ENCODE measurements at regions not wholly inside any gene's neighbourhood (a gene's known extent, or its start where the extent isn't known, plus 50 kb on each side); places are given as distances from the start of the nearest gene placed in this dataset.

- no peak overlapping the region for H3K4me3 ChIP-seq (ENCODE audit: low read depth, low read length)
- no peak for DNase-seq (ENCODE audit: low read depth)
These were observed 1088.0 kb downstream of the AGBL1 start for GRCh38 chr15:87167706-87168105.

GRCh38 chr15:87167055-87167454 is 1087.4 kb downstream of the AGBL1 start:
- no peak for DNase-seq (ENCODE audit: low read depth)
- H3K4me3 ChIP-seq (ENCODE audit: low read depth, low read length), result no peak overlapping the region

GRCh38 chr15:87155771-87156170 is 1076.1 kb downstream of the AGBL1 start:
- no peak for DNase-seq (ENCODE audit: low read depth)
- H3K4me3 ChIP-seq (ENCODE audit: low read depth, low read length), result no peak overlapping the region

GRCh38 chr15:87154761-87155160 is 1075.1 kb downstream of the AGBL1 start:
- DNase-seq (ENCODE audit: low read depth), result peak; percentile 33
- H3K4me3 ChIP-seq (ENCODE audit: low read depth, low read length), result no peak overlapping the region

- H3K4me3 ChIP-seq (ENCODE audit: low read depth, low read length), result no peak overlapping the region
- no peak for DNase-seq (ENCODE audit: low read depth)
These were observed 1071.6 kb downstream of the AGBL1 start for GRCh38 chr15:87151202-87151748.

- DNase-seq (ENCODE audit: low read depth), result no peak
- no peak overlapping the region for H3K4me3 ChIP-seq (ENCODE audit: low read depth, low read length)
These were observed 1066.0 kb downstream of the AGBL1 start for GRCh38 chr15:87145696-87146095.

GRCh38 chr15:87144775-87145174 is 1065.1 kb downstream of the AGBL1 start:
- no peak overlapping the region for H3K4me3 ChIP-seq (ENCODE audit: low read depth, low read length)
- no peak for DNase-seq (ENCODE audit: low read depth)

GRCh38 chr15:87142096-87142495 is 1062.4 kb downstream of the AGBL1 start:
- no peak overlapping the region for H3K4me3 ChIP-seq (ENCODE audit: low read depth, low read length)
- no peak for DNase-seq (ENCODE audit: low read depth)

- no peak for DNase-seq (ENCODE audit: low read depth)
- H3K4me3 ChIP-seq (ENCODE audit: low read depth, low read length), result no peak overlapping the region
These were observed 1055.4 kb downstream of the AGBL1 start for GRCh38 chr15:87135109-87135508.

- no peak for DNase-seq (ENCODE audit: low read depth)
- H3K4me3 ChIP-seq (ENCODE audit: low read depth, low read length), result no peak overlapping the region
These were observed 1054.0 kb downstream of the AGBL1 start for GRCh38 chr15:87133704-87134103.

GRCh38 chr15:87131067-87131466 is 1051.4 kb downstream of the AGBL1 start:
- no peak for DNase-seq (ENCODE audit: low read depth)
- no peak overlapping the region for H3K4me3 ChIP-seq (ENCODE audit: low read depth, low read length)

- DNase-seq (ENCODE audit: low read depth), result no peak
- no peak overlapping the region for H3K4me3 ChIP-seq (ENCODE audit: low read depth, low read length)
These were observed 1050.2 kb downstream of the AGBL1 start for GRCh38 chr15:87129916-87130315.

- H3K4me3 ChIP-seq (ENCODE audit: low read depth, low read length), result no peak overlapping the region
- DNase-seq (ENCODE audit: low read depth), result no peak
These were observed 1044.2 kb downstream of the AGBL1 start for GRCh38 chr15:87123676-87124382.

- DNase-seq (ENCODE audit: low read depth), result no peak
- no peak overlapping the region for H3K4me3 ChIP-seq (ENCODE audit: low read depth, low read length)
These were observed 1041.7 kb downstream of the AGBL1 start for GRCh38 chr15:87121336-87121735.

GRCh38 chr15:87120555-87120954 is 1040.9 kb downstream of the AGBL1 start:
- DNase-seq (ENCODE audit: low read depth), result no peak
- no peak overlapping the region for H3K4me3 ChIP-seq (ENCODE audit: low read depth, low read length)

- DNase-seq (ENCODE audit: low read depth), result no peak
- H3K4me3 ChIP-seq (ENCODE audit: low read depth, low read length), result no peak overlapping the region
These were observed 1039.2 kb downstream of the AGBL1 start for GRCh38 chr15:87118846-87119245.

- H3K4me3 ChIP-seq (ENCODE audit: low read depth, low read length), result no peak overlapping the region
- no peak for DNase-seq (ENCODE audit: low read depth)
These were observed 1038.8 kb downstream of the AGBL1 start for GRCh38 chr15:87118435-87118834.

- no peak overlapping the region for H3K4me3 ChIP-seq (ENCODE audit: low read depth, low read length)
- no peak for DNase-seq (ENCODE audit: low read depth)
These were observed 1036.1 kb downstream of the AGBL1 start for GRCh38 chr15:87115795-87116194.

GRCh38 chr15:87099916-87100315 is 1020.2 kb downstream of the AGBL1 start:
- no peak for DNase-seq (ENCODE audit: low read depth)
- no peak overlapping the region for H3K4me3 ChIP-seq (ENCODE audit: low read depth, low read length)

GRCh38 chr15:87089551-87089950 is 1009.9 kb downstream of the AGBL1 start:
- no peak for DNase-seq (ENCODE audit: low read depth)
- no peak overlapping the region for H3K4me3 ChIP-seq (ENCODE audit: low read depth, low read length)

- no peak overlapping the region for H3K4me3 ChIP-seq (ENCODE audit: low read depth, low read length)
- no peak for DNase-seq (ENCODE audit: low read depth)
These were observed 1003.5 kb downstream of the AGBL1 start for GRCh38 chr15:87083201-87083600.
